HG03064 (cell line): ENCODE measurements at regions not wholly inside any gene's neighbourhood (a gene's known extent, or its start where the extent isn't known, plus 50 kb on each side); places are given as distances from the start of the nearest gene placed in this dataset.

Experiments
- ATAC-seq: cut with Tn5 transposase; IDR thresholded peaks from one replicate; pipeline ENCODE4 v1.9.1; 2021; ENCODE audit warnings: low read depth; ENCODE audit not compliant: unreplicated experiment

DNA sequence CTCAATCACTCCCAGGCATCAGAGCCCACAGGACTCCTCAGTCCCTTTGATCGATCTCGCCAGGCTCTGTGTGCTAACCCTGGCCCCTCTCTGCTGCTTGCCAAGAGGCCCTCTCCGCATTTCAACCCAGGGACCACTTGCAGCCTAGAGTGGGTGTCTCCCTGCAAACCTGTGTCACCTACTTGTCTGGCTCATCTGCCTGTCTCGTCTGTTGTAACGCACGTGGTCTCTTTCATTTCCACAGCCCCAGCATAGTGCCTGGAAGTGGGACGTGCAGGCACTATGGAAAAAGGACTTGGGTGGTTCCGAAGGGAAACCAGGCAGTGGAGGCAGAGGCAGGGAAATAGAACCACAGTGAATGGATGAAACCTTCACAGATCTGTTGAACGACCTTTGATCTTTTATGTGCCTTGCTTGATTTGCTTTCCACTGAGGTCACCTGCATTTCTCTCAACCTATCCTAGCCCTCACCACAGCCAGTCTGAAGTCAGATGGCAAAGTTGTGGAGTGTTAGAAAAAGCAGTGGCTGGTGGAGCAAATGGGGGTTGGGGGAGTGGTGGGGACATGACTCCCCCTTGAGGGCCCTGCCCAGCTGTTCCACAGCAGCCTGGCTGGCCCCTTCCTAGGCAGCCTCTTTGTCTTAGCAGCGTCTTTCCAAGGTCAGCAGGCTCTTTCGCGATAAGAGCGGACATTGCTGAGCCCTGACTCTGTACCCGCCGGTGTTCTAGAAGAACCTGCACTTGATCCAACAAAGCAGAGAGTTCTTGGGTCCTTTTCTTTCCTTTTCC, 55.8 kb upstream of the TAGAP start:
- no peak for ATAC-seq

DNA sequence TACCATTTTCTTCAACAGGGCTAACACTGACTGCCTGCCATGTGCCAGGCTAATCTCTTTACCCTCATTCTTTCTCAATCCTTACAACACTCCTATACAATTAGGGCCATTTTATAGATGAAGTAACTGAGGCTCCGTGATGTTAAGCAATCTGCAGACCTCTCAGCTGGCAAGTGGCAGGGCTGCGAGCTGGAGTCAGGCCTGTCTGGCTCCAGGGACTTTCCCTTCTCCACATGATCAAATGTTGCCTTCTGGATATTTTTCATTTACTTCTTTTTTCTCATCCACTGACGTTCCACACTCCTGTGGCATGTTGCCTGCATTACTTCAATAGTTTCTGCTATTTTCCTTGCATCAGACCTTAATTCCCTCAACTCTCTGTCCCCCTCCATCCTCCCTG, 55.2 kb upstream of the TAGAP start:
- no peak for ATAC-seq

DNA sequence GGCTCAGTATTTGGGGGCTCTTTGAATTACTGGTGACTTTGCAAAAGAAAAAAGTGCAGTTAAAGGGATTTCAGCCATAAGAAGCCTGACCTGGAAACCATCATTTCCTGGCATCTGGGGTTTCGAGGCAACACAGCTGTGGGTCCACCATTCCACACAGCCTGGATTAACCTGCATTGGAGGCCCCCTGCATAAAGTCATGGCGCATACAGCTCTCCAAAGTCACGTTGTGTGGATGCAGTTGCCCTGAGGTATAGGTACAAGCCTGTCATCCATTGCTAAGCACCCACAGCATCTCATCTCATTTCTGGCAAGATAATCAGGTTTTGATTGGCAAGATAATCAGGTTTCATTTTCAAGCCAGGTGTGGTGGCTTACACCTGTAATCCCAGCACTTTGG, 54.5 kb upstream of the TAGAP start:
- ATAC-seq = no peak

DNA sequence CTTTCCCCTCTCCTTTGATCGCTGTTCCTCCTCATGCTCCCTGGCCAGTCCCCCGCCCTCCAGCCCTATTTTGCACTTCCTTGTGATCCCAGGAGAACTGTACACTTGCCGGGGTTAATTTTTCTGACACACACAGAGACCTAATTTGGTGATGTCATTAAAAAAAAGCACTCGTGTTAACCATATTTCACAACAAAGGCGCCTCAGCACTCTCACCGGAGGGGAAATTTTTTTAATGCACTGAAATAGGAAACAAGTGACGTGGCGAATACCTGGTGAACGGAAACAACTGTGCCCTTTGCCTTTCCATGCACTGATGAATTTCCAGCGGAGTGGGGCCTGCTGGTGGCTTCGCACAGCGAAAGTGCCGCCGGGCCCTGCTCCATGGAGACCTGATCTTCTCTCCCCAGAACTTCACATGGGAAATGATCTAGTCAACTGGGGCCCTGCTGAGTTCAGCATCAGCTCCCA, 53.9 kb upstream of the TAGAP start:
- ATAC-seq = no peak

DNA sequence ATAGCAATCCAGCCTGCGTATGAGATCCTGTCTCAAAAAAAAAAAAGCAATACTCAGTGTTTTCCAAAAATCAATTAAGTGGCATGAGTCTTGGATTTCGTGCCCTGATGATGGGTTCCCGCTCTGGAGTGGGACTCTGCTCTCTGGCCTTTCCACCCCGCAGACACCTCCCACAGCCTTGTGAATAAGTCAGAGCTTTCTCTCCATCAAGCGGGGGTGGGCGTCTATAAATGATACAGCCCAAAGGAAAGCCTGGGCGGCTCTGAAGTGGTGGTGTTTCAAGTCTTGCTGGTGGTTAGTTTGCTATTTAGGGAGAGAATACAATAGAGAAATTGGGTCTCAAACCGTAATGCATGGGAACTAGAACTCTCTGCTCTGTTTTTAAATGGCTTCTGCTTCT, 52.5 kb upstream of the TAGAP start:
- no peak for ATAC-seq

DNA sequence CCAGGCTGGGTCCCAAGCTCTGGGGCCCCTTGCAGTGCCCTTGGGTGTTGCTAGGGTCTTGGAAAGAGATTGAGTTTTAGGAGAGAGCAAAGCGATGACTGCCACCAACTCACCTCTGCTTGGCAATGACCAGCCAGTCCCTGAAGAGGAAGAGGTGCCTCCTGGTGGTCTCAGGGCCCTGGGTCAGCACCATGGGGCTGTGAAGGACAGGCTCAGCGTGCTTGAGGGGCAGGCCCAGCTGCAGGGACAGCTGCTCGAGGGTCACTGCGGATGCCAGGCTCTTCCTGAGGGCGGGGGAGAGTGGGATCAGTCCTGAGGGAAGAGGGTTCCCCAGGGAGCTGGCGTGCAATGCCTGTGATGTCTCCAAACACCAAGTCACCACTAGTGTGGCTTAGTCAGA, 50.8 kb upstream of the TAGAP start:
- ATAC-seq = no peak

DNA sequence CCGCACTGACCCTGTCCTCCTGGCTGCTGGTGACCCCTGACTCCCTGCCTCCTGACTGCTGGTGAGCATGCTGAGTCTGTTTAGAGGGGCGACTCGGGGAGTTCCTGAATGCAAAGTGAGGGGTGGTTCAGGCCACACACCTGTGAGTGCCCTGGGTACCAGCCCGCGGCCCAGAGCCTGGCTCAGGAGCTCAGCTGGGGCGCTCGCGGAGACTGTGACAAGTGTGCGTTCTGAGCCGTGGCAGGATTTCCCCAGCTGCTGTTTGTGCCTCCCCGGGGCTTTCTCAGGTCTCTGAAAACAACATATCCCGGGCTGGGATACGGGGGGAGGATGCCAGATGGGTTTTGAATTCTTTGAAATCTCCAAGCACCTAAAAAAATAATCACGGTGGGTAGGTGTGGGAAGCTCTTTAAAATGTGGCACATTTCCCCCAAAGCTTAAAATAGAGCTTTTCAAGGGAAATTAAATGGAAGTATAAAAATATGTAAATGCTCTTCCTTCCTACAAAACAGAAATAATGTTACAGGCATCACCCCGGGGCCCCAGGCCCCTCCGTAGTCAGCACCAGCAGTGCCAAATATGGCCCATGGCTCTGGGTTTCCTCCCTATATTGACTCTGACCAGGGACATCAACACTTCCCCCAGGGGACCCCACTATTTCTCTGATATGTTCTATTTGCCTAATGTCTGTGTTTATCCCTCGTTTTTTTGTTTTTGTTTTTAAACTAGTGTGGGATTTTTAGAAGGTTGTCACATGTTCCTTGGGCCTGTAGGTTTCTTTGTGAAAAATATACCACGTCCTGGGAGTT, 49.9 kb upstream of the TAGAP start:
- no peak for ATAC-seq
